ENCODE measurements at regions not wholly inside any gene's neighbourhood (a gene's known extent, or its start where the extent isn't known, plus 50 kb on each side); places are given as distances from the start of the nearest gene placed in this dataset.

GRCh38 chr20:17863577-17864292 lies 104.9 kb downstream of the SNX5 start:
- TF ChIP-seq PKNOX1 (IDR thresholded peaks at IDR 0.05): no peak
- no peak for TF ChIP-seq LEF1 (IDR thresholded peaks at IDR 0.05; ENCODE audit: borderline replicate concordance)
- TF ChIP-seq ELF4 (IDR thresholded peaks at IDR 0.05): no peak
- no peak for TF ChIP-seq SUZ12 (IDR thresholded peaks at IDR 0.05)

All from HEK293T (cell line).